ENCODE measurements at regions not wholly inside any gene's neighbourhood (a gene's known extent, or its start where the extent isn't known, plus 50 kb on each side); places are given as distances from the start of the nearest gene placed in this dataset.
"Not testable (repeated sequence)": the region's sequence is repeated elsewhere in the genome, so short reads cannot be mapped to it uniquely, and the experiment has no call there.

- not testable (repeated sequence) for DNase-seq (ENCODE audit: low read depth in 2 of 2)
These were observed 262.4 kb upstream of the PLGLB2 start for GRCh38 chr2:87485455-87485854.

GRCh38 chr2:87485884-87486283 lies 262.0 kb upstream of the PLGLB2 start:
- not testable (repeated sequence) for DNase-seq (ENCODE audit: low read depth in 2 of 2)

- DNase-seq (ENCODE audit: low read depth in 2 of 2): not testable (repeated sequence)
These were observed 261.5 kb upstream of the PLGLB2 start for GRCh38 chr2:87486413-87486812.

- DNase-seq (ENCODE audit: low read depth in 2 of 2): not testable (repeated sequence)
These were observed 259.9 kb upstream of the PLGLB2 start for GRCh38 chr2:87488021-87488420.

- not testable (repeated sequence) for DNase-seq (ENCODE audit: low read depth in 2 of 2)
These were observed 258.9 kb upstream of the PLGLB2 start for GRCh38 chr2:87488991-87489390.

GRCh38 chr2:87494846-87495245 lies 253.0 kb upstream of the PLGLB2 start:
- DNase-seq (ENCODE audit: low read depth in 2 of 2): not testable (repeated sequence)

GRCh38 chr2:87495455-87495854 lies 252.4 kb upstream of the PLGLB2 start:
- not testable (repeated sequence) for DNase-seq (ENCODE audit: low read depth in 2 of 2)

GRCh38 chr2:87496036-87497006 lies 251.6 kb upstream of the PLGLB2 start:
- DNase-seq (ENCODE audit: low read depth in 2 of 2): not testable (repeated sequence)

- not testable (repeated sequence) for DNase-seq (ENCODE audit: low read depth in 2 of 2)
These were observed 250.8 kb upstream of the PLGLB2 start for GRCh38 chr2:87497135-87497534.

GRCh38 chr2:87497700-87498099 lies 250.2 kb upstream of the PLGLB2 start:
- not testable (repeated sequence) for DNase-seq (ENCODE audit: low read depth in 2 of 2)

- DNase-seq (ENCODE audit: low read depth in 2 of 2): not testable (repeated sequence)
These were observed 249.6 kb upstream of the PLGLB2 start for GRCh38 chr2:87498169-87498853.

GRCh38 chr2:87498854-87499238 lies 249.0 kb upstream of the PLGLB2 start:
- DNase-seq (ENCODE audit: low read depth in 2 of 2): not testable (repeated sequence)

GRCh38 chr2:87499860-87500259 lies 248.0 kb upstream of the PLGLB2 start:
- DNase-seq (ENCODE audit: low read depth in 2 of 2): not testable (repeated sequence)

- not testable (repeated sequence) for DNase-seq (ENCODE audit: low read depth in 2 of 2)
These were observed 247.5 kb upstream of the PLGLB2 start for GRCh38 chr2:87500421-87500820.

GRCh38 chr2:87500951-87501350 lies 246.9 kb upstream of the PLGLB2 start:
- not testable (repeated sequence) for DNase-seq (ENCODE audit: low read depth in 2 of 2)

GRCh38 chr2:87502948-87503347 lies 244.9 kb upstream of the PLGLB2 start:
- DNase-seq (ENCODE audit: low read depth in 2 of 2): not testable (repeated sequence)

- not testable (repeated sequence) for DNase-seq (ENCODE audit: low read depth in 2 of 2)
These were observed 242.6 kb upstream of the PLGLB2 start for GRCh38 chr2:87505239-87505638.

- DNase-seq (ENCODE audit: low read depth in 2 of 2): not testable (repeated sequence)
These were observed 242.0 kb upstream of the PLGLB2 start for GRCh38 chr2:87505909-87506308.

- not testable (repeated sequence) for DNase-seq (ENCODE audit: low read depth in 2 of 2)
These were observed 240.2 kb upstream of the PLGLB2 start for GRCh38 chr2:87507378-87508348.

GRCh38 chr2:87511195-87511778 lies 236.6 kb upstream of the PLGLB2 start:
- not testable (repeated sequence) for DNase-seq (ENCODE audit: low read depth in 2 of 2)

All from stimulated activated CD4-positive, alpha-beta T cell treated with anti-CD3 and anti-CD28 coated beads, Interleukin-15, amount 100 ng/mL, for 48 hours (primary cell).